CD4-positive, CD25-positive, alpha-beta regulatory T cell (primary cell): ENCODE measurements at regions not wholly inside any gene's neighbourhood (a gene's known extent, or its start where the extent isn't known, plus 50 kb on each side); places are given as distances from the start of the nearest gene placed in this dataset.

Source experiments
- ATAC-seq, 2 donors: fragments of 150-1000 bp; cut with Tn5 transposase; one replicate each; pipeline ENCODE4 v1.10.0; 2021; ENCODE audit warnings: low read depth in 2 of 2, moderate number of reproducible peaks in 2 of 2, moderate library complexity in 1 of 2
- DNase-seq, 3 donors: peaks; one replicate each; pipeline versions ENCODE4 v3.0.0 to v3.0.0-alpha.2; 2012 to 2022; ENCODE audit warnings: mixed read lengths in 1 of 3
- H3K27ac ChIP-seq: one replicate; pipeline ENCODE4 v1.7.0; 2013; ENCODE audit warnings: mild to moderate bottlenecking, low read length; ENCODE audit not compliant: insufficient read depth, poor library complexity, severe bottlenecking
- H3K27me3 ChIP-seq: one replicate; pipeline ENCODE4 v1.7.0; 2013; ENCODE audit warnings: low read length; ENCODE audit not compliant: control insufficient read depth, insufficient read depth
- H3K36me3 ChIP-seq: one replicate; pipeline ENCODE4 v1.7.0; 2013; ENCODE audit warnings: mild to moderate bottlenecking, low read length, moderate library complexity; ENCODE audit not compliant: control insufficient read depth, insufficient read depth
- H3K4me1 ChIP-seq: 2 replicates; pipeline ENCODE4 v1.7.0; 2013; ENCODE audit warnings: mild to moderate bottlenecking, low read length; ENCODE audit not compliant: insufficient read depth, control insufficient read depth, poor library complexity, severe bottlenecking
- H3K4me3 ChIP-seq: one replicate; pipeline ENCODE4 v1.7.0; 2013; ENCODE audit warnings: low read depth, mild to moderate bottlenecking, low read length, moderate library complexity
- H3K9me3 ChIP-seq, 2 experiments: 1 replicate in 1 of 2; 2 replicates in 1 of 2; pipeline ENCODE4 v1.7.0; 2013; ENCODE audit warnings: low read length in 2 of 2, mild to moderate bottlenecking in 1 of 2, moderate library complexity in 1 of 2; ENCODE audit not compliant: control insufficient read depth in 2 of 2
- H3K27ac Mint-ChIP-seq, 3 donors: one replicate each; pipeline ENCODE4 v1.8.0; 2020 to 2022; ENCODE audit warnings: mild to moderate bottlenecking in 3 of 3, mixed read lengths in 3 of 3, moderate library complexity in 2 of 3
- H3K27me3 Mint-ChIP-seq: one replicate; pipeline ENCODE4 v1.8.0; 2022; ENCODE audit warnings: mild to moderate bottlenecking, mixed read lengths
- H3K36me3 Mint-ChIP-seq: one replicate; pipeline ENCODE4 v1.8.0; 2020; ENCODE audit warnings: mixed read lengths
- H3K4me1 Mint-ChIP-seq, 4 donors: one replicate each; pipeline ENCODE4 v1.8.0; 2020 to 2022; ENCODE audit warnings: mixed read lengths in 4 of 4, mild to moderate bottlenecking in 1 of 4
- H3K4me3 Mint-ChIP-seq, 4 donors: one replicate each; pipeline ENCODE4 v1.8.0; 2020 to 2022; ENCODE audit warnings: mild to moderate bottlenecking in 4 of 4, mixed read lengths in 4 of 4, moderate library complexity in 3 of 4
- H3K9me3 Mint-ChIP-seq, 7 donors: one replicate each; pipeline ENCODE4 v1.8.0; 2020 to 2022; ENCODE audit warnings: mixed read lengths in 7 of 7, mild to moderate bottlenecking in 3 of 7, moderate library complexity in 2 of 7

GRCh38 chr14:40268236-40268635 lies 836.0 kb upstream of the FBXO33 start:
- DNase-seq (no peak), ATAC-seq (no peak)
- no peak overlapping the region for H3K27ac ChIP-seq
- no peak overlapping the region for H3K4me3 Mint-ChIP-seq
- H3K4me3 ChIP-seq: no peak overlapping the region
- peaks cover 0 to 5% (median 0%) of the 10 kb centered on the region in 7 donors for H3K9me3 Mint-ChIP-seq
- H3K36me3 ChIP-seq: no peaks in the 10 kb centered on the region
- no peaks in the 10 kb centered on the region for H3K27me3 ChIP-seq
- H3K9me3 ChIP-seq: no peaks in the 10 kb centered on the region
- H3K27ac Mint-ChIP-seq: no peak overlapping the region
- H3K4me1 Mint-ChIP-seq: no peaks in the 10 kb centered on the region
- no peaks in the 10 kb centered on the region for H3K36me3 Mint-ChIP-seq
- no peaks in the 10 kb centered on the region for H3K4me1 ChIP-seq
- H3K27me3 Mint-ChIP-seq: no peaks in the 10 kb centered on the region

- H3K27me3 Mint-ChIP-seq: no peaks in the 10 kb centered on the region
- no peaks in the 10 kb centered on the region for H3K36me3 Mint-ChIP-seq
- H3K4me1 Mint-ChIP-seq: no peaks in the 10 kb centered on the region
- no peaks in the 10 kb centered on the region for H3K4me1 ChIP-seq
- H3K9me3 ChIP-seq: no peaks in the 10 kb centered on the region
- H3K27me3 ChIP-seq: no peaks in the 10 kb centered on the region
- H3K4me3 ChIP-seq: no peak overlapping the region
- peaks cover 0 to 6% (median 2%) of the 10 kb centered on the region in 7 donors for H3K9me3 Mint-ChIP-seq
- H3K36me3 ChIP-seq: no peaks in the 10 kb centered on the region
- ATAC-seq (no peak), DNase-seq (no peak)
- no peak overlapping the region for H3K4me3 Mint-ChIP-seq
- H3K27ac Mint-ChIP-seq: no peak overlapping the region
- no peak overlapping the region for H3K27ac ChIP-seq
These were observed 832.9 kb upstream of the FBXO33 start for GRCh38 chr14:40265096-40265495.

DNA sequence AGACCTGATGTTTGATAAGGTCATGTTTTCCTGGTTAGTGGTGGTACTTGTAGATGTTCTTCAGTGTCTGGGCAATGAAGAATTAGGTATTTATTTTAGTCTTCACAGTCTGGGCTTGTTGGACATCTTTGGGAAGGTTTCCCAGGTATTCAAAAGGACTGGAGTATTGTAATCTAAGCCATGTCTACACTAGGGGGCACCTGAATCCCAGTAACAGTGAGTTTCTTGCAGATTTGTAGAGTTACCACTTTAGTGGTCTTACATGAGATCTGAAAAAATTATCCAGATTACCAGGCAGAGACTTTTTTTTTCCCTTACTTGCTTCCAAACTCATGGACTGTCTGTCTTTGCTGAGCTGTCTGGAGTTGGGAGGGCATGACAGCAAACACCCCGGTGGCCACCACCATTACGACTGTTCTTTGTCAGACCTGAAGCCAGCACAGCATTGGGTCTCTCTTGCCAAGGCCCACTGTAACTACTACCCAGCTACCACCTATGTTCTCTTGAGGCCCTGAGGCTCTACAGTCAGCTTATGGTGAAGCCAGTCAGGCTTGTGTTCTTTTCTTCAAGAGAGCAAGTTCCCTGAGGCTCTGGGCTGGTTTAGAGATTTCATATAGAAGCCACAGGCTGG lies 820.7 kb upstream of the FBXO33 start:
- Mint-ChIP-seq H3K27me3 (no peaks in the 10 kb centered on the region), H3K4me1 (no peaks in the 10 kb centered on the region), H3K9me3 (peaks cover 0 to 15% (median 0%) of the 10 kb centered on the region in 7 donors), H3K27ac (no peak overlapping the region), H3K36me3 (no peaks in the 10 kb centered on the region), H3K4me3 (no peak overlapping the region)
- Histone ChIP-seq H3K9me3 (no peaks in the 10 kb centered on the region), H3K27me3 (no peaks in the 10 kb centered on the region), H3K36me3 (no peaks in the 10 kb centered on the region), H3K4me1 (no peaks in the 10 kb centered on the region), H3K27ac (no peak overlapping the region), H3K4me3 (no peak overlapping the region)
- DNase-seq: no peak
- ATAC-seq: no peak

DNA sequence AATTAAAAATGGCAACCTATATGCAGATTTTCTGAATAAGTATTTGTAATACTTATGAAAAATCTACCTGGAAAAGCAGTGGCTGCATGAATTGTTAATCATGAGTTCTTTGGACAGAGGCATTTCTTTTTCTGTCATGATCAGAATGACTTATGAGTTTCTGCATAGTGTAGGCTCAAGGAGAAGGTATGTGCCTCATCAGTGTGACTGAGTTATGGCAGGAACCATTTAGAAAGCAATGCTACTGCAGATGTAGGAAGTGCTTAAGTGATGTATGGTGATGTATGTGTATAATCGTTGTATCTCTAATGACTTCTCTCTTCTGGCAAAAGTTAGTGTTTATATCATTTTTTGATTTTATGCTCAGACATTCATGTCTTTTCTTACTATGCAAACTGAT lies 816.4 kb upstream of the FBXO33 start:
- no peaks in the 10 kb centered on the region for H3K36me3 ChIP-seq
- ATAC-seq (no peak), DNase-seq (no peak)
- Mint-ChIP-seq H3K4me3 (no peak overlapping the region), H3K36me3 (no peaks in the 10 kb centered on the region), H3K4me1 (no peaks in the 10 kb centered on the region), H3K9me3 (peaks cover 0 to 5% (median 3%) of the 10 kb centered on the region in 7 donors), H3K27me3 (no peaks in the 10 kb centered on the region), H3K27ac (no peak overlapping the region)
- H3K27ac ChIP-seq: no peak overlapping the region
- no peak overlapping the region for H3K4me3 ChIP-seq
- H3K9me3 ChIP-seq: no peaks in the 10 kb centered on the region
- no peaks in the 10 kb centered on the region for H3K27me3 ChIP-seq
- no peaks in the 10 kb centered on the region for H3K4me1 ChIP-seq

- H3K9me3 Mint-ChIP-seq: peaks cover 0 to 17% (median 6%) of the 10 kb centered on the region in 7 donors
- no peaks in the 10 kb centered on the region for H3K4me1 Mint-ChIP-seq
- Histone ChIP-seq H3K4me3 (no peak overlapping the region), H3K9me3 (peaks cover 2 to 7% of the 10 kb centered on the region in 2 experiments), H3K27me3 (no peaks in the 10 kb centered on the region), H3K27ac (no peak overlapping the region), H3K36me3 (no peaks in the 10 kb centered on the region), H3K4me1 (no peaks in the 10 kb centered on the region)
- no peaks in the 10 kb centered on the region for H3K36me3 Mint-ChIP-seq
- no peaks in the 10 kb centered on the region for H3K27me3 Mint-ChIP-seq
- ATAC-seq (no peak), DNase-seq (no peak)
- H3K27ac Mint-ChIP-seq: no peak overlapping the region
- no peak overlapping the region for H3K4me3 Mint-ChIP-seq
These were observed 808.1 kb upstream of the FBXO33 start for GRCh38 chr14:40240245-40240859.

- H3K27ac ChIP-seq: no peak overlapping the region
- H3K4me1 ChIP-seq: no peaks in the 10 kb centered on the region
- ATAC-seq (no peak), DNase-seq (no peak)
- H3K4me1 Mint-ChIP-seq: no peaks in the 10 kb centered on the region
- no peak overlapping the region for H3K4me3 ChIP-seq
- H3K9me3 ChIP-seq: peaks cover 0 to 4% of the 10 kb centered on the region in 2 experiments
- no peaks in the 10 kb centered on the region for H3K36me3 ChIP-seq
- H3K27me3 ChIP-seq: no peaks in the 10 kb centered on the region
- no peaks in the 10 kb centered on the region for H3K36me3 Mint-ChIP-seq
- H3K27me3 Mint-ChIP-seq: no peaks in the 10 kb centered on the region
- peaks cover 7 to 19% (median 12%) of the 10 kb centered on the region in 7 donors for H3K9me3 Mint-ChIP-seq
- H3K4me3 Mint-ChIP-seq: no peak overlapping the region
- no peak overlapping the region for H3K27ac Mint-ChIP-seq
These were observed 800.1 kb upstream of the FBXO33 start for GRCh38 chr14:40232302-40232701.

GRCh38 chr14:40229676-40230075 lies 797.4 kb upstream of the FBXO33 start:
- Histone ChIP-seq H3K9me3 (peaks cover 2 to 4% of the 10 kb centered on the region in 2 experiments), H3K27me3 (no peaks in the 10 kb centered on the region), H3K27ac (no peak overlapping the region), H3K36me3 (no peaks in the 10 kb centered on the region), H3K4me1 (no peaks in the 10 kb centered on the region), H3K4me3 (no peak overlapping the region)
- DNase-seq (no peak), ATAC-seq (no peak)
- no peaks in the 10 kb centered on the region for H3K27me3 Mint-ChIP-seq
- no peak overlapping the region for H3K27ac Mint-ChIP-seq
- peaks cover 3 to 17% (median 14%) of the 10 kb centered on the region in 7 donors for H3K9me3 Mint-ChIP-seq
- H3K4me1 Mint-ChIP-seq: no peaks in the 10 kb centered on the region
- H3K4me3 Mint-ChIP-seq: no peak overlapping the region
- no peaks in the 10 kb centered on the region for H3K36me3 Mint-ChIP-seq

GRCh38 chr14:40222996-40223395 lies 790.8 kb upstream of the FBXO33 start:
- H3K36me3 Mint-ChIP-seq: no peaks in the 10 kb centered on the region
- ATAC-seq (no peak), DNase-seq (no peak)
- no peaks in the 10 kb centered on the region for H3K36me3 ChIP-seq
- no peaks in the 10 kb centered on the region for H3K27me3 Mint-ChIP-seq
- peaks cover 0 to 4% (median 0%) of the 10 kb centered on the region in 4 donors for H3K4me1 Mint-ChIP-seq
- peaks cover 0 to 23% (median 8%) of the 10 kb centered on the region in 7 donors for H3K9me3 Mint-ChIP-seq
- no peak overlapping the region for H3K27ac ChIP-seq
- no peaks in the 10 kb centered on the region for H3K4me1 ChIP-seq
- no peaks in the 10 kb centered on the region for H3K27me3 ChIP-seq
- no peak overlapping the region for H3K27ac Mint-ChIP-seq
- peaks cover 0 to 10% of the 10 kb centered on the region in 2 experiments for H3K9me3 ChIP-seq
- no peak overlapping the region for H3K4me3 ChIP-seq
- no peak overlapping the region for H3K4me3 Mint-ChIP-seq
